NCI-H524 (cell line): ENCODE measurements at regions not wholly inside any gene's neighbourhood (a gene's known extent, or its start where the extent isn't known, plus 50 kb on each side); places are given as distances from the start of the nearest gene placed in this dataset.

ENCODE experiments used
- DNase-seq, 2 experiments: peaks; one replicate each; lab custom pipeline; 2025; lab: John Stamatoyannopoulos, UW

DNA sequence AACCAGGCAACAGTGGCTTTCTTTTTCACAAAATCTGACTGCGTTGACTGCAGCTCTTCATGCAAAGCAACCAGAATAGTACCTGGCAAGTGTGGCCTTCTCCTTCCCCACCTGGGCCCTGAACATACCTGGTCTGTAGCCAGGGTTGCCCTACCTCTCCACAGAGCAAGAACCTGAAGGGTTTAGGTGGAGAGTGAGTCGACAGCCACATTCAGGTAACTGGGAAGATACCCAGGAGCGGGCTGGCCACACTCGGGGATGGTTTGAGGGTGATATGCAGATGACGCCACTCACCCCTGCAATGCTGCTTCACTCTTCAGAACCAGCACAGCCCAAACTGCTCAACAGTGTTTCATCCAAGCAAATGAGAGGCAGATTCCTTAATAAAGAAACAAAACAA, 117.3 kb downstream of the TTC32 start:
- no peak for DNase-seq

DNA sequence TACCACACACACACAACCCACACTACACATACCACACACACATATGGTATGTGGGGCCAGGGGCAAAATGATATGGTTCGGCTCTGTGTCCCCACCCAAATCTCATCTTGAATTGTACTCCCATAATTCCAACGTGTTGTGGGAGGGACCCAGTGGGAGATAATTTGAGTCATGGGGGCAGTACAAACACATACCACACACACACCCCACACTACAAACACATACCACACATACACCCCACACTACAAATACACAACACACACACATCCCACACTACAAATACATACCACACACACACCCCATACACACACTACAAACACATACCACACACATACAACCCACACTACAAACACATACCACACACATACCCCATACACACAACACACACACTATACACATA, 117.8 kb downstream of the TTC32 start:
- no peak for DNase-seq

DNA sequence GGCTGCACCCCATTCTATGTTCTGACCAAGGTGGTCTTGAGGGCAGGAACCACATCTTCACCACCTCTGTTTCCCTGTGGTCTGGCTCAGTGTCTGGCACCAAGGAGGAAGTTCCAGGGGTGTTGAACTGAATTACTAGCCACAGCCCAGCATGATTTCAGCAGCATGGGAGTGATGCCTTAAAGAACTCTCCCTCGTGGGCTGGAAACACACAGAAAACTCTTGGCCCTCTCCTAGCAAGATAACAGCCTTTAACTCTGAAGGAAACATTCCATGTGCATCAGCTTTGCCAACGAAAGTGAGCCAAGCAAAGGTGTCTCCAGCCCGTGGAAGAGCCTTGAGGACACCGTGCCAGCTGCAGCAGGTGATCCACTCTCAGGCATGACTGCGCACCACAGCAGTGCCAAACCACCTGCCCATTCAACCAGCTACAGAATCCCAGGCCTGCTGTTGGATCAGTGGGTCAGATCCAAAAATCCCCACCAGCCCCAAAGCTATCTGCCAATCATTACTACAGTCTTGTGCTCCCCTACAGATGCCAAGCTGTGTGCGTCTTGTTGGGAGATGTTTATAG, 124.8 kb downstream of the TTC32 start:
- DNase-seq, result no peak

DNA sequence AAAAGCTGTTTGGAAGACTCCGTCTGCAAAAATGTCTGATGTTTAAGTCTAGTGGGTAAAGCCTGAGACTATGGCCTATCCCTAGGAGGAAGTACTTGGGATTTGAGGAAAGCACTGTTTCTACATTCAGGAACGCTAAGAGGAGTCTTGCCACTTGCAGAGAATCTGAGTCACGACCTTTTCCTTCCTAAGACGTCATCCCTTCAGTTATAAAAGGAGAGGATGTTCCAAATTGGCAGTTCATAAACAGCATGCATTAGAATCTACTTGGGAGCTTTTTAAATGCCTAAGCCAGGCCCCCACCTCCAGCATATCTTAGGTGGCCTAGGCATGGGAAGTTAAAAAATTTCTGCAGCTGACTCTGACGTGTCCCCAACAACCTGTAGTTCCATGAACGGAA, 125.9 kb downstream of the TTC32 start:
- no peak for DNase-seq

DNA sequence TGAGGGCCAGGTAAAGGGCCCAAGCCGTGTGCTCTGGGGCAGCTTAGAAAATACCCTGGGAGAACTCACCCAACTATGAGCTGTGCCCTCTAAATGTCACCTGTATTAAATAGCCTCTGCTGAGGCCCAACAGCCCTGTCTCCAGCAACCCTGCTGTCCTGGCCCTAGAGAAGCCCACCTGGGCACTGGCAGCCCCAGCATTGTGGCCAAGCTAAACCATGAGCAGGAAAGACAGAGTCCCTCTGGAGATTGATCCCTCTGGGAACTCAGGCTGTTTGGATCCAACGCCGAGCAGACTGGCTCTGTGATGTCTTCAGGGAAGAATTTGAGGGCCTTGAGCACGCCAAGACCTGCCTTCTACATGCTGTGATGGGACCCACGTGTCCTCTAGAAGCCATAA, 126.5 kb downstream of the TTC32 start:
- no peak for DNase-seq

DNA sequence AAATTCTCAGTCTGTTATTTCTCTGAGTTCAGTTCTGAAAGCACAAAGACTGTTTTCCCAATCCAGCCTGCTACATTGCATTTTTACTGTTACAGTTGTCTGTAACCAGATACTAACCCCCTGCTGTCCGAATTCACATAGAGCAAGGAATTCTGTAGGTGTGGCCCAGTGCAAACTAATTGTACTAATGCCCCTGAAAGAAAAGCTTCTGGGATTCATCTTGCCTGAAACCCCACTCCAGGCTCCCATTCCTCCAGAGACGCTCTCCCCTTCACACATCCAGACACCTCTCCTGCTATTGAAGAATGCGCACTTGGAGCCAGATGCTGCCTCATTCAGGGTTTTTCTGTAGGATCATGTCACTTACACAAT, 127.0 kb downstream of the TTC32 start:
- peak; percentile 51 to 80 for DNase-seq

DNA sequence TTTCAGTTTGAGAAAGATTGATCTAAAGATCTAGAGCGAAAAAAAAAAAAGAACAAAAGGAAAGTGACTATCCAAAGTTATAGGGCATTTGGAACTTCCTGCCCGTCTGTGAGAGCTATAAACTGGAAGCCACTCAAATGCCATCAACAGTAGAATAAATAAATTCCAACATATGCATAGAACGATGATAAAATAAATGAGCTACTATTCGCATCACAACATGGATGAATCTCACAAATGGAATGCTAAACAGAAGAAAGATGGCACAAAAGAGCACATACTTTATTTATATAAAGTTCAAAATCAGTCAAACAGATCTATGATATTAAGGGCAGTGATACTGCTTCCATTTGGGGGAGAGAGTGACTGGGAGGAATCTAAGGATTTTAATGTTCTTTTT, 128.8 kb downstream of the TTC32 start:
- no peak for DNase-seq

DNA sequence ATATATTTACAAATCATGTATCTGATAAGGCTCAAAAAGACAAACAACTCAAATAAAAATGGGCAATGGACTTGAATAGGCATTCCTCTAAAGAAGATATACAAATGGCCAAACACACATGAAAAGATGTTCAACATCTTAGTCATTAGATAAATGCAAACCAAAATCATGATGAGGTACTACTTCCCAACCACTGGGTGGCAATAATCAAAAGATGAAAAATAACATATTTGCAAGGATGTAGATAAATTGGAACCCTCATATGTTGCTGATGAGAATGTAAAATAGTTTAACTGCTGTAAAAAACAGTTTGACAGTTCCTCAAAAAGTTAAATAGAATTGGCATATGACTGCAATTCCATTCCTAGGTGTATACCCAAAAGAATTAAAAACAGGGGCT, 132.3 kb downstream of the TTC32 start:
- no peak for DNase-seq

- no peak for DNase-seq
Measured at GRCh38 chr2:19767899-19768298, 133.9 kb downstream of the TTC32 start.

DNA sequence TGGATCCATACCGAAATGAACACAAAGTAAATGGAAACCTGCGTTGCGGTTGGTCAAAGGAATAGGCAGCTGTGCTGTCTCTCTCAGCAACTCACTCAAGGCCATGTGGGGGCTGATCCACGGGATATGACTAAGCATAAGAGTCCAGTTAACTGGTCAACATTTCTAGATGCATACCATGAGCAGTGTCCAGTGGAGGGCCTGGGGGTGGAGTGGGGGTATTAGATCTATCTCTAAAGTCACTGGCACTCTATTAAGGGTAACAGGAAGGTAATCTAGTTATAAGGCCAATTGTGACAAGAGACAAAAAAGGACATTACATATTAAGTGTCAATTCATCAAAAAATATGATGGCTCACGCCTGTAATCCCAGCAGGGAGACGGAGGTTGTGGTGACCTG, 136.8 kb downstream of the TTC32 start:
- no peak for DNase-seq

DNA sequence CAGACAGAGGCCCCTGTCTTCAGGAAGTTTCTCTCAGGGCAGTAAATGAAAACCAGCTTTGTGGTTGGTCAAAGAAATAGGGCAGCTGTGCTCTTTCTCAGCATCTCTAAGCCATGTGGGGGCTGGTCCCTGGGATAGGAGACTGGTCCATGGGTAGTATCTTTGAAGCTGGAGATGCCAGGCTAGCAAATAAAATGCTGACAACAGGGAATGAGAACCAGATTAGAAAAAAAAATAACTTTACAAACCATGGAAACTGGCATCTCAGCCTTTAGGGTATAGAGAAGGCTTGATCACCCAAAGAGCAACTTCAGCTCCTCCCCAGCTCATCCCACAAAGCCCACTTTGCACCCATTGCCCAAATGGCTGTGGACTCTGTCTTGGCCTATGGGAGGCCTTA, 138.1 kb downstream of the TTC32 start:
- no peak for DNase-seq

DNA sequence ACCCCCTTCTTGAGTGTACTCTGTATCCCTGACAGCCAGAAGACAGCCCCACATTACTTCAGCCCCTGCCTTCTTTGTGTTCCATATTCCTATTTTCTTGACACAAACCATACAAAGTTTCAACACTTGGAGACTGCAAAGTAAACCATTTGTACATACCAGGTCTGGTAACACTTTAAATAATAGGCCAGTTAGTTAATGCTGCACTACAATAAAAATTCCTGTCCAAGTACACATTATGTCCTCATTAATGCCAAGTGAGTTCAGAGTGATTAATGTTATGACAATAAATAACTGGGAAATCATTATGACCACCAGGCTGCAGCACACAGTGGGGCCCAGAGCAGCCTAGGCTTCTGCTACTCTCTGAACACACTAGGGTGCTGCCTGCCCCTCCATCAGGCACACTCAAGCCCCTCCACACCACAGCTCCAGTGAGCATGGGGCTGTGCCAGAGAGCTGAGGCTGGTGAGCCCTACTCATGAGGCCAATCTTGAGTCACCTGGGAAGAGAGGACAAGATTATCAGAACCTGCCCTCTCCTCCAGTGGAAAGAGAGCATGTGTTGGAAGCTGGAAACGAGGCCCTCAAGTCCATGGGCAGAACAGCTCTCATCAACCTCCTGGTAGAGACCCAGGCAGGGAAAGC, 138.7 kb downstream of the TTC32 start:
- DNase-seq, result no peak

DNA sequence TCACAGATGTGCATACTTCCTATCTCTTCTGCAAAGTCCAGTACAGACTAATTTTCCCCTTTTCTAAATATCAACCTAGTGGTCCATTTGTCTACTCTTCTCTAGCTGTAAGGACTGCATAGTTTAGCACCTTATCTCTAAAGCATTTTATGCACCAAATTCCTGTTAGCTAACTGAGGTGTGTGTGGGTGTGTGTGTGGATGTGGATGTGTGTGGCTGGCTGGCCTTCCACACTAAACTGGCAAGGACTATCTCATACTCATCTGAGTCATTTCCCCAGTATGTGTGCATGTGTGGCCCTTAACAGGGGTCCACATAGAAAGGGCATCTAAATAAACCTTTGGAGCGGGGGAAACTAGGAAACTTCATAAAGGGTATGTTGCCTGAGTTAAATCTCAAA, 139.6 kb downstream of the TTC32 start:
- no peak for DNase-seq

DNA sequence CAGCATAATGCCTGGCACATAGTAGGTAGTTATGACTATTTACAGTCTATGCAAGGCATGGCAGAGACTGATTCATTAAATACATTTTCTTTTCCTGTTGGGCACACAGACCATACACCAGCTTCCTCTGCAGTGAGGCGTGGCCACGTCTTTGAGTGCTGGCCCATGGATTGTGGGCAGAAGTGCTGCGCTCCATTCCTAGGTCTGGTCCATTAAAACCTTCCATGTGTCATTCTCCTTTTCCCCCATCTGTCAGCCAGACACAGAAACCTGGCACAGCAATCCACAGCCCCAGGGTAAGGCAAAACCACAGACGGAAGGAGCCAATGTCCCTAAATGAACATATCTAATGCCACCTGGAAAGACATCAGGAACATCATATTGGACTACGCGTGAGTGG, 141.9 kb downstream of the TTC32 start:
- peak in 1 of 2 experiments; percentile 51 for DNase-seq

GRCh38 chr2:19758658-19759057, 143.1 kb downstream of the TTC32 start:
- DNase-seq, result no peak

GRCh38 chr2:19757586-19757985, 144.2 kb downstream of the TTC32 start:
- DNase-seq, result no peak

GRCh38 chr2:19754907-19755306, 146.9 kb downstream of the TTC32 start:
- DNase-seq, result no peak

- no peak for DNase-seq
Measured at GRCh38 chr2:19753818-19754217, 148.0 kb downstream of the TTC32 start.

DNA sequence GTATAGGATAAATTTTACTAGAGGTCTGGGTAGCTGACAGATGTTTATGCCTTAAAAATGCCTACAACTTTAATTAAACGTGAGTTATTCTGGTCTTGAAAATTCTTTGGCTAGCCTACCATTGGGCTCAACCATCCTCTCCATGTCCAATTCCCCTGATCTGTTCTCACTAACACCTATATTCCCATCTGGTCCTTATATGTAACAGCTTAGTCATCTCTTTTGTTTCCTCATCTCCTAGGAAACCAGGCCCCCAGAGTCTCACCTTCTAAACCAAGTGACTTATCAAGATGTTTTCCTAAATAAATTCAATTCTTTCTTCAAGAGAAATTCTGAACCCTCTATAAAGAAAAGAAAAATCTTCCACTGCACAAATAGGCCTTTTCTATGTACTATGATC, 148.5 kb downstream of the TTC32 start:
- DNase-seq, result peak in 1 of 2 experiments; percentile 30

GRCh38 chr2:19752500-19752899, 149.3 kb downstream of the TTC32 start:
- no peak for DNase-seq

DNA sequence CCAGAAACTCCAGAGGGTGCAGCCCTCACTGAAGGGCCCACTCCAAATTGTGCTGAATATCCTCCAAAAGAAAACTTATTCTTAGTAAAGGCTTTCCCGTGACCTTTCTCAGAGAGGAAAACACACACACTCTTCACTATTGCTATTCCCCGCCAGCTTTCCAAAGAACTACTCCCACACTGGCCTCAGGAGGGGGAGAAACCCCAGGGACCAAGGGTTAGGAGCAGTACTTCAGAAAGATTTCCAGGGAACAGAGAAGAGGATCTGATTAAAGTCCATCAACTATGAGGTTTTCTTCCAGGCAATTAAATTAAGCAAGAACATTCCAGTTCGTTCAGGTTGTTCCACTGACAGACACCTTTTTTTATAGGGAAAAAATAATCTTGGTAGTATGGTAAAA, 150.2 kb downstream of the TTC32 start:
- DNase-seq, result peak; percentile 53 to 60

- no peak for DNase-seq
Measured at GRCh38 chr2:19750136-19750535, 151.6 kb downstream of the TTC32 start.

DNA sequence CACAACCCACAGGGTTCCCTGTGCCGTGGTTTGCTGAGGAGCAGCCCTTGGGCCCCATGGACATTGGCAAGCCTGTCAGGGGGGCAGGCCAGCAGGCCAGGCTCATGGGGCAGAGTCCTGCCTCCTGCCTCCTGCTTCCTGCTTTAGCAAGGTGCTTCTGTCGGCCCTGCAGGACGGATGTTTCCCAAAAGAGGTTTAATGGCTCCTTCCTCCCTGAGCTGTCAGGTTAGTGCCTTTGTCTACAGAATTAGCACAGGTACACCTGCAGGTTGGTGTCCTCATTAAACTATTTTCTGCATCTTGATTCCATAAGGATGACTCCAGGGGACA, 152.3 kb downstream of the TTC32 start:
- DNase-seq, result no peak

DNA sequence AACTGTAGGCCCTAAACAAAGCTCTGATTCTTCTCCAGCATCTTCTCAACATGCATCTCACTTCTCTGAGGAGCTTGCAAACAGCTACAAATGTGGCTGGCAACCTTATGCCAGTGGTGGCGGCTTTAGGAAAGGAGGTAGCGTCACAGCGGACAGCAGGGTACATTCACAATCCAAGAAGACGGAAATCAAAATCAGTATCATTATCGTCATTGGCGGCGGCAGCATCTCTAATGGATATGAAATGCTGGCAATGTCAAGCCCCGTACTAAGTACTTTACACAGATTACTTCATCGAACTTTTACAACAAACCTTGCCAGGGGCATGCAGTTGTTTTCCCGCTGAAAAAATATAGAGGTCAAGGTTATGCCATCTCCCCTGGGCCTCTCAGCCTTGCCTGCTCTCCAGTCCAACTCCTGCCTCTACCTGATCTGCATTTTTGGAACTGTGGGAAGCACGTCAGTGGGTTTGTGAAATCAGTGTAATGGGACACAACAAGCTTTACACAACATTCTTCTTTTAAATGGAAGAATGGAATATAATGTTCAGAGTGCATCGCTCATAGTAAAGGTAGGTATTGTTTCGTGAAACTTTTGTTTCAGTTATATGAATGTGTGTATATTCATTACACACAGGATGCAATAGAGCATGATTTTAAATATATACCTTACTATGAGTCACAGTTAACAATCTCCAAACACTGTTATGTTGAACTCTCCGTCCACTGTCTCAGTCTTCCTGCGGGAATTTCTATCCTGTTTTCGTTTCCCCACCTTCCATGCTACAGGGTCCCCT, 152.9 kb downstream of the TTC32 start:
- no peak for DNase-seq
